ENCODE measurements at regions not wholly inside any gene's neighbourhood (a gene's known extent, or its start where the extent isn't known, plus 50 kb on each side); places are given as distances from the start of the nearest gene placed in this dataset.

GRCh38 chrX:99654188-99654587, 755.9 kb downstream of the PCDH19 start:
- H3K27ac ChIP-seq (ENCODE audit: low read depth, low read length) = no peak overlapping the region
- TF ChIP-seq CTCF (IDR thresholded peaks at IDR 0.05; ENCODE audit: extremely low read depth, low read depth, low read length) = no peak
- no peaks in the 10 kb centered on the region for H3K36me3 ChIP-seq (ENCODE audit: insufficient read depth, low read length)

GRCh38 chrX:99653352-99653751, 756.7 kb downstream of the PCDH19 start:
- no peaks in the 10 kb centered on the region for H3K27me3 ChIP-seq (ENCODE audit: insufficient read depth, low read length)
- DNase-seq (ENCODE audit: insufficient read length, low spot score, missing footprints) = no peak
- H2AFZ ChIP-seq (ENCODE audit: low read length) = no peak overlapping the region
- H3K9me3 ChIP-seq (ENCODE audit: low read depth, low read length) = no peaks in the 10 kb centered on the region
- no peaks in the 10 kb centered on the region for H3K4me1 ChIP-seq (ENCODE audit: insufficient read depth, low read length)
- no peaks in the 10 kb centered on the region for H3K79me2 ChIP-seq (ENCODE audit: insufficient read depth, low read length)
- no peak overlapping the region for H3K4me2 ChIP-seq (ENCODE audit: insufficient read depth, low read length)
- H3K27ac ChIP-seq (ENCODE audit: low read depth, low read length) = no peak overlapping the region
- no peaks in the 10 kb centered on the region for H4K20me1 ChIP-seq (ENCODE audit: insufficient read depth, low read length)
- no peak overlapping the region for H3K4me3 ChIP-seq (ENCODE audit: insufficient read depth, low read length)
- no peak for TF ChIP-seq CTCF (IDR thresholded peaks at IDR 0.05; ENCODE audit: extremely low read depth, low read depth, low read length)
- H3K36me3 ChIP-seq (ENCODE audit: insufficient read depth, low read length) = no peaks in the 10 kb centered on the region

More at GRCh38 chrX:99654188-99654587, 755.9 kb downstream of the PCDH19 start:
- H4K20me1 ChIP-seq (ENCODE audit: insufficient read depth, low read length) = no peaks in the 10 kb centered on the region
- H3K9me3 ChIP-seq (ENCODE audit: low read depth, low read length) = no peaks in the 10 kb centered on the region
- H2AFZ ChIP-seq (ENCODE audit: low read length) = no peak overlapping the region
- no peak overlapping the region for H3K4me3 ChIP-seq (ENCODE audit: insufficient read depth, low read length)
- DNase-seq (ENCODE audit: insufficient read length, low spot score, missing footprints) = no peak
- H3K27me3 ChIP-seq (ENCODE audit: insufficient read depth, low read length) = no peaks in the 10 kb centered on the region
- no peaks in the 10 kb centered on the region for H3K4me1 ChIP-seq (ENCODE audit: insufficient read depth, low read length)
- no peaks in the 10 kb centered on the region for H3K79me2 ChIP-seq (ENCODE audit: insufficient read depth, low read length)
- H3K4me2 ChIP-seq (ENCODE audit: insufficient read depth, low read length) = no peak overlapping the region

DNA sequence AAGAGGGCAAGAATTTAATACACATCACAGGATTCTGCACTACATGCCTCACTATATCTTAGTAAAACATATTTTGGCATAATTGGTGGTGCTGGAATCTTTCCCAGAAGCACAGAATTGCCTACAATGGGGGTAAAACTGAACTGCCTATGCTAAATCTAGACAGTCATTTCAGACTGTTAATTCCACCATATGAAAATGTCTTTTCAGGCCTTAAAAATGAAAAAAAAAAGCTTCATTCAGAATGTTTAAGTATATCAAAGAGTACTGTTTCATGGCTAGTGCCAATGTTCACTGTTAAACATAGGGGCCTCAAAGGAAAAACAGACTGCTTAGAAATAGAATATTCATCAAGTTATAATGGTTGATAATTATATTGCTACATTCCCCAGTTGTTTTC, 797.0 kb downstream of the PCDH19 start:
- Histone ChIP-seq H3K79me2 (ENCODE audit: insufficient read depth, low read length) (no peaks in the 10 kb centered on the region), H3K9me3 (ENCODE audit: low read depth, low read length) (no peaks in the 10 kb centered on the region), H3K4me3 (ENCODE audit: insufficient read depth, low read length) (no peak overlapping the region), H3K4me2 (ENCODE audit: insufficient read depth, low read length) (no peak overlapping the region), H3K4me1 (ENCODE audit: insufficient read depth, low read length) (no peaks in the 10 kb centered on the region), H3K27ac (ENCODE audit: low read depth, low read length) (no peak overlapping the region), H3K36me3 (ENCODE audit: insufficient read depth, low read length) (no peaks in the 10 kb centered on the region), H3K27me3 (ENCODE audit: insufficient read depth, low read length) (no peaks in the 10 kb centered on the region), H4K20me1 (ENCODE audit: insufficient read depth, low read length) (no peaks in the 10 kb centered on the region), H2AFZ (ENCODE audit: low read length) (no peak overlapping the region)
- no peak for DNase-seq (ENCODE audit: insufficient read length, low spot score, missing footprints)
- TF ChIP-seq CTCF (IDR thresholded peaks at IDR 0.05; ENCODE audit: extremely low read depth, low read depth, low read length) = no peak

DNA sequence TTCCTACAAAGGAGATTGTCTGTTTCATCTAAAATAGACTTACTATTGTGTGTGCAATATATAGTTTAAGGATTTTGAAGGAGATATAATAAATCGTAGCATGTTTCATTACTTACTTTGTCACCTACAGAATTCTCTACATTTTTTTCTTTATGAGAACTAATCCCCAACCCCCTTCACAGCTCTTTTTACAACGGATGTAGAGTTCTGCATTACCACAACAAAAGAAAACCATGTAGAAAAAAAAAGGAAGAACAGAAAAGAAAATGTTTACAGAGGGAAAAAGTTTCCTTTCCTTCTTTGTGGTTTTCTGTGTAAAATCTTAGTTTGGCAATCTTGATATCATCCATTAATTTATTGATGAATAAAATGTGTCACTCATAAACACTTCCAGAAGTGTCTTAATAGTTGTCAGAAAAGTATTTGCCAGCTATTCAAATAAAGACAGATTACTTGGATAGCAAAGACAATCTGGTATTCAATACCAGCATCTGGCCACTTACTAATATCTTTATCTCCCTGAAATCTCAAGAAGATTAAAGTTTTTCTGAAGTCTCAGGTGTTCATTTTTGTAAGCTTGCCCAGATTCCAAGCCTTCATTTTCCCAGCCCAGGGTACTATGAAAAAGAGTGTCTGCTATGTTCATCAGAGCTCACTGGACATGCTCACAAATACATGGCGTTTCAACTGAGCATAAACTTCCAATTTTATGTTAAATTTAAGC, 806.8 kb downstream of the PCDH19 start:
- no peaks in the 10 kb centered on the region for H3K36me3 ChIP-seq (ENCODE audit: insufficient read depth, low read length)
- H3K4me1 ChIP-seq (ENCODE audit: insufficient read depth, low read length) = no peaks in the 10 kb centered on the region
- no peak overlapping the region for H3K27ac ChIP-seq (ENCODE audit: low read depth, low read length)
- H3K4me3 ChIP-seq (ENCODE audit: insufficient read depth, low read length) = no peak overlapping the region
- no peaks in the 10 kb centered on the region for H3K27me3 ChIP-seq (ENCODE audit: insufficient read depth, low read length)
- no peak for DNase-seq (ENCODE audit: insufficient read length, low spot score, missing footprints)
- H4K20me1 ChIP-seq (ENCODE audit: insufficient read depth, low read length) = no peaks in the 10 kb centered on the region
- H3K79me2 ChIP-seq (ENCODE audit: insufficient read depth, low read length) = no peaks in the 10 kb centered on the region
- H3K4me2 ChIP-seq (ENCODE audit: insufficient read depth, low read length) = no peak overlapping the region
- no peak for TF ChIP-seq CTCF (IDR thresholded peaks at IDR 0.05; ENCODE audit: extremely low read depth, low read depth, low read length)
- H2AFZ ChIP-seq (ENCODE audit: low read length) = no peak overlapping the region
- no peaks in the 10 kb centered on the region for H3K9me3 ChIP-seq (ENCODE audit: low read depth, low read length)

All from osteoblast (primary cell).